ENCODE measurements at regions not wholly inside any gene's neighbourhood (a gene's known extent, or its start where the extent isn't known, plus 50 kb on each side); places are given as distances from the start of the nearest gene placed in this dataset.
"Not testable (repeated sequence)": the region's sequence is repeated elsewhere in the genome, so short reads cannot be mapped to it uniquely, and the experiment has no call there.

DNA sequence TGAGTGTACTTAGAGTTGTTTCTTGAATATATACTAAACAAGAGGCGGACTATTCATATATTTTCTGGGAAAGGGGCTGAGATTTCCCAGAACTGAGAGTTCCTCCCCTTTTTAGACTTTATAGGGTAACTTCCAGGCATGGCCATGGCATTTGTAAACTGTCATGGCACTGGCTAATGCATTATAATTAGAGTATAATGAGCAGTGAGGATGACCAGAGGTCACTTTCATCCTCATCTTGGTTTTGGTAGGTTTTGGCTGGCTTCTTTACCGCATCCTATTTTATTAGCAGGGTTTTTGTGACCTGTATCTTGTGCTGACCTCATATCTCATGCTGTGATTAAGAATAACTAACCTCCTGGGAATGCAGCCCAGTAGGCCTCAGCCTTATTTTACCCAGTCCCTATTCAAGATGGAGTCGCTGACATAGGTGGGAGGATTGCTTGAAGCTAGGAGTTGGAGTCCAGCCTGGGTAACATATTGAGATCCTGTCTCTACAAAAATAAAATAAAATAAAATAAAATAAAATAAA is 91.4 kb downstream of the MOBP start:
- DNase-seq (ENCODE audit: low read depth) = no peak

DNA sequence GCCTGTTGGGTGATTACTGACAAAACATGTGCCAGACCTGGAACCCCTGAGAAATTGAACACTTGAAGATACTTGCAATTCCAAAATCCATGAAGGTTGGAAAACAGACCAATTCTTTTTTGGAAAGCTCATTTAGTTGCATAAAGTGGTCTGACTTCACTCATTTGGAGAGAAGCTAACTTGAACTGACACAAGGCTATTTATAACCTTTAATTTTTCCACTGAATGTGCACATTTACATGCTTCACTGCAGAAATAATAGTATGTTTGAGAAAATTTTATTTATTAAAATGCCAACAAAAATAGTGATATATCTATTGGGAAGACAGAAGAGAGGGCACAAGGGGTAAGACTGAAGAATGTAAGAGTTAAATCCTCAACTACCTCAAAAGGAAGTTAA is 92.1 kb downstream of the MOBP start:
- DNase-seq (ENCODE audit: low read depth) = no peak

DNA sequence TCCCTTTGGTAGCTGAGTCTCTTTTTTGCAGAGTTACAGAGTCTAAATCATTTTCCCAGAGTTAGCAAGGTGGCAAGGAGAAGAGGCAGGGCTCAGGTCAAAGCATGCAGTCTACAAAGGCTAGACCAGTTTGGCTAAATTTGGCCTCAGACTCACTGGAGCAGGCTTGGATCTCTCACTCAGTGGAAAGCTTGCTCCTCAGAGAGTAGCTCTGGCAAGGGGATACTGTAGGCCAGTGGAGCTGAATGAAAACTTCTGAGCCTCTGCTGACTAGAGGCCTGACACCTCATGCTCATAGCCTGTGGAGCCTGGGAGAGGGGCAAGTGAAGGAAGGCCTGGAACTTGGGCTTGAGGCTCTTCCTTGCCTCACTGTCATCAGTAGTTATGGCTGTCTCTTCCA is 101.0 kb downstream of the MOBP start:
- DNase-seq (ENCODE audit: low read depth) = no peak

DNA sequence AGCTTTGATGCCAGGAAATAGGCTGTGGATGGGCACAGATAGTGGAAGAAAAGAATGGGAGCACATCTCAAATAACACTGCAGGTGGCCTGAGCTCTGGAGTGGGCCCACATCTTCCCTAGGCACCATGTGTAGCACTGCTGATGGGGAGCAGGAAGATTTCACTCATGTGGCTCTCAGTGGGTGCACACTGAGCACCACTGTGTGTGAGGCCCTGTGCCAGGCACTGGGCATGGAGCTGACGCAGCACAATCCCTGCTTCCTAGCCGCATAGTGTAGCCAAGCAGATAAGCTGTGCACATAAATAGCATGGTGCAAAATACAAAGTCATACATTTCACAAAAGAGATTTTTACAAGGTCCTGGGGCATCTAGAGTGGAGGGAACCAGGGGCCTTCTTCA is 101.6 kb downstream of the MOBP start:
- DNase-seq (ENCODE audit: low read depth) = no peak

DNA sequence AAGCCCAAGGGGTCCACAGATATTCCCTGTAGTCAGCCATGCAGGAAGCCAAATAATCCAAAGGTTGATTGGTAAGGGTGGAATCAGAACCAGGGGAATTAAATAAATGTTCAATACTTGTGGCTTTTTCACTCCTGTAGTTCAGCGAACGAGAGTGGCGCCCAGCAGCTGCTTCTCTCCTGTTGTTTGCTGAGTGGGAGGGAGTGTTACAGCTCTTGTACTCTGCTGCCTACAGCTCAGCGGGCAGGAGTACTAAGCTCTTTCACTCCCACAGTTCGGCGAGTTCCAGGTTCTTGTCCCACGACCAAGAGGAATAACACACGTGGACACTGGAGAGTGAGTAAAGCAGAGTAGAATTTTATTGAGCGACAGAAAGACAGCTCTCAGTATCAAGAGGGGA is 105.9 kb downstream of the MOBP start:
- no peak for DNase-seq (ENCODE audit: low read depth)

DNA sequence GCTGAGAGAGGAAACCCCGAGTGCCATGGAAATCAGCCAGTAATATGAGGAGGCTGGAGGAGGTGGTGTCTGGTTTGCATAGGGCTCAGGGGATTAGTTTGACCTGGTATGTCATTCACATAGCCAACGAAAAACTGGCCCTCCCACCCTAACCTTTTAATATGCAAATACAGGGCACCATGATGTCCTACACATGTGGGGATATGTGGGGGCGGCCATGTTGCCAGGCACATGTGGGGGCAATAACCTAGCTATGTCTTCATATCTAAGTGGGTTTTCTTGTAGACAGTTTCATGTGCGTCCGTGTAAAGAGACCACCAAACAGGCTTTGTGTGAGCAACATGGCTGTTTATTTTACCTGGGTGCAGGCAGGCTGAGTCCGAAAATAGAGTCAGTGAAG is 110.1 kb downstream of the MOBP start:
- DNase-seq (ENCODE audit: low read depth) = no peak

DNA sequence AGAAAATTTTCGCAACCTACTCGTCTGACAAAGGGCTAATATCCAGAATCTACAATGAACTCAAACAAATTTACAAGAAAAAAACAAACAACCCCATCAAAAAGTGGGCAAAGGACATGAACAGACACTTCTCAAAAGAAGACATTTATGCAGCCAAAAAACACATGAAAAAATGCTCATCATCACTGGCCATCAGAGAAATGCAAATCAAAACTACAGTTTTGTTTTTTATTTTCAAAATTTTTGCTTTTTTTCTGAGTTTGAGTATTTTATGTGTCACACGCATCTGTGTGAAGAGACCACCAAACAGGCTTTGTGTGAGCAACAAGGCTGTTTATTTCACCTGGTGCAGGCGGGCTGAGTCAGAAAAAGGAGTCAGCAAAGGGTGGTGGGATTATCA is 118.7 kb downstream of the MOBP start:
- DNase-seq (ENCODE audit: low read depth) = not testable (repeated sequence)

DNA sequence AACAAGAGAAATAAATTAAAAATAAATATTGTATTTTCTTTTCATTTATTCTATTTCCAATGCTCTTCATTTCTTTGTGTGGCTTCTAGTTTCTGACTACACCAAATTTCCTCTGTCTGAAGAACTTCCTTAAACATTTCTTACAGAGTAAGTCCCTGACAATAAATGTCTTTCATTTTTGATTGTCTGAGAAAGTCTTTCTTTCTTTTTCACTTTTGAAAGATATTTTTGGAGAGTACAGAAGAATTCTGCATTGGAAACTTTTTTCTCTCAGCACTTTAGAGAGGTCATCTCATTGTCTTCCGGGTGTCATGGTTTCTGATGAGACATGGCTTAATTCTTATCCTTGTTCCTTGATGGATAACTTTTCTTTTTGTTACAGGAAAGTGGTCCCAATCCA is 119.6 kb downstream of the MOBP start:
- no peak for DNase-seq (ENCODE audit: low read depth)

DNA sequence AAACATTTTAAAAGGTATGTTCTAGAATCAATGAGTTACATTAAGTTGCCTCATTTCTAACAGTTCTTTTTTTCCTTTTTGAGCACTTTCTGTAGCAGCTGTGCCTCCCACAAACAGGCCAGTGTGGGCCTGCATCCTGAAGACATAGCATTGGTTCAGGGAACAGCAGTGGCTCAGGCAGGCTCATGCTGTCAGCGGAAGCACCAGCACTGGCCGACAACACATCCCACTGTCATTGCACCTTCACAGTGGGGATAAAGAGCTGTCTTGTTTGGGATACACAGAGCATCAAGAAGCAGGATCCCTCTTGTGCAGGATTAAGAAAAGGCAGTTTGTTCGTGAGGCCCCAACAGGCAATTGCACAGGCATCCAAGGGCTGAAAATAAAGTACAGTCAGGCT is 123.3 kb downstream of the MOBP start:
- DNase-seq (ENCODE audit: low read depth) = no peak

DNA sequence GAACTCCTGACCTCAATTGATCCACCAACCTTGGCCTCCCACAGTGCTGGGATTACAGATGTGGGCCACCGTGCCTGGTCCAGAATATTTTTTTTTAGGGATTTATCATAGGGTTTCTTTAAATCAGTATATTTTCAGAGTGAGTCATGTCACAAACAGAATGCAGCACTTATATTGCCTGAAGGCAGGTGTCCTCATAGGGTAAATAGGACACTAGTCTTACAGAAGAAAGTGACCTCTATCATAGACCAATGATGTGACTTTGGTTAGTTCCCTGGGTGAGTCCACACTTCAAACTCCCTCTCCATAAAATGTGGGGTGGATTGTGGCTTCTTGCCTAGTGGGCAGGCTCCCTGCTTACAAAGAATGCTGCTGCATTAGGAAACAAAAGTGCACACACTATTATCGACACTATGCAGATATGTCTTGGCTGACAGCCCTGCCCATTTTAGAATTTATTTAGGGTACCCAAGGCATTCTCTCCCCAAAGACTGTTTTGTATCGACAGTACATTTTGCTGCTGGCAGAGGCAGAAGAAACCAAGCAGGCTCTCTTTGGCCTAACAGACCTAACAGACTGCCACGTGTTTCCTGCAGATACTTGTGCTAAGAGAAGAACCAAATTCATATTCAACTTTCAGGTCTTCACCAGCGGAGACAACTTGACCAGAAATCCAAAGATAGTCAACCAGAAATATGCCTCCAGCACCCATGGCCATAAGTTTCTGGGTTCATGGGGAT is 125.0 kb downstream of the MOBP start:
- DNase-seq (ENCODE audit: low read depth) = no peak

DNA sequence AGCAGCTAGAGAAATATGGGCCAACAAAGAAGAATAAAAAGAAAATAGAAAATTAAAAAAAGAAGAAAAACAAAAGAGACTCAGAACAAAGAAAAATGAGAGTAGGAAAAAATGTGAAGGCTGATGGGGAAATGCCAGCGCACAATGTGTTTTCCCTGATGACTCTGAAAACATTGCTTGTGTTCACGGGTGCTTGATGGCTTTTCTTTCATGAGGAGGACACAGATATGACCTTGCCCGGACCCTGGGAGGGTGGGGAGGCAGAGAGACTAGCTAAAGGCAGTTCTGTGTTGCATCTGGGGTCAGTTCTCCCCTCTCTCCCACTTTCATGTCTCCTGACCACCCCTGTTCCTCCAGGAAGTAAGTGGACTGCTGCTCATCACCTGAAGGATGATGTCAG is 125.9 kb downstream of the MOBP start:
- DNase-seq (ENCODE audit: low read depth) = no peak

DNA sequence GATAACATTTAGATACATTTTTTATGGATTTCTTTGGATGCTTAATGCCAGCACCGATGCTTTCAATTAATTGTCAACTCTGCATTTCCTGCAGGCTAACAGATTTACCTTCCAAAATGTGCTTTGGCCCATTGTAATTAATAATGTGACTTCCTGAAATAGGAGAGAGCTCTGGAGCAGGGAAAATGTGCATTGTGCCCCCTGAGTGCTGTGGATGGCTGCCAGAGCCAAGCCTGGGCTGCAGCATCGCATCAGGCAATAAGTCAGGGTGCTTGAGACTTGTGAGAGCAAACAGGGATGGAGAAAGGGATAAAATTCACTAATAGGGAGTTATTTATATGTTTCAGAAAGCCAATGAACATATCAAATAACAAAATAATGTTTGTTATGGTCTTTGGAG is 133.8 kb downstream of the MOBP start:
- no peak for DNase-seq (ENCODE audit: low read depth)

DNA sequence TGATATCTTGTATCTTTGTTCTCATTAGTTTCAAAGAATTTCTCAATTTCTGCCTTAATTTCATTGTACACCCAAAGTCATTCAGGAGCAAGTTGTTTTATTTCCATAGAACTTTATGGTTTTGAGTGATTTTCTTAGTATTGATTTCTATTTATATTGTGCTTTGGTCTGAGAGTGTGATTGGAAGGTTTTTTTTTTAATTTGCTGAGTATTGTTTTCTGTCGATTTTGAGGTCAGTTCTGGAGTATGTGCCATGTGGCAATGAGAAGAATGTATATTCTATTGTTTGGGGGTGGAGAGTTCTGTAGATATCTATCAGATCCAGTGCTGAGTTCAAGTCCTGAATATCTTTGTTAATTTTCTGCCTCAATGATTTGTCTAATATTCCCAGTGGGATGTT is 138.4 kb downstream of the MOBP start:
- DNase-seq (ENCODE audit: low read depth) = no peak

DNA sequence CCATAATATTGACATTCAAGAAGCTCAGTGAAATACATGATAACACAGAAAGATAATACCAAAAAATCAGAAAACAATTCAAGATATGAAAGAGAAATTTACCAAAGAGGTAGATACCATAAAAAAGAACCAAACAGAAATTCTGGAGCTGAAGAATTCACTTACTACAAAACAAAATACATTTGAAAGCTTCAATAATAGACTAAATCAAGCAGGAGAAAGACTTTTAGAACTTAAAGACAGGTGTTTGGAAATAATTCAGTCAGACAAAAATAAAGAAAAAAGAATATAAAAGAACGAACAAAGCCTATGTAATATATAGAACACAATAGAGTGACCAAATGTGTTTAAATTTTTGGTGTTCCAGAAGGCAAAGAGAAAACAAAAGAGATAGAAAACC is 158.7 kb downstream of the MOBP start:
- no peak for DNase-seq (ENCODE audit: low read depth)

DNA sequence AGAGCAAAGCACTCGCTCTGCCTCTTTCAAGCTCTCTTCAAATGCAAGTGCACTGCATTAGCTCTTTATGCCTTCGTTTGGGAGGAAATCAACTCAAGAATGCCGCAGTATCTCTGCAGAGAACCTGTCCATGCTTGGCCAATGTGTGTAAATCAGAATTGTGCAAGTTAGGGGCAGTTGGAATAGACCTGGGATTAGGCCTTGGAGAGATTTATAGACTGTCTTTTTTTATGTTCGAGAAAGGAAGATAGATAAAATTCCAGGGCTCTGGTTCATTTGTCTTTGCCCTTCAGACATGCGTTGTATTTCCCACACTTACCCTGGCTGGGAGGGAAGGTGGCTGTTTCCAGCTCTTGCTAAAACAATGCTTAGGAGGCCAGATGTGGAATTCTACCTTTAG is 163.7 kb downstream of the MOBP start:
- DNase-seq (ENCODE audit: low read depth) = no peak

DNA sequence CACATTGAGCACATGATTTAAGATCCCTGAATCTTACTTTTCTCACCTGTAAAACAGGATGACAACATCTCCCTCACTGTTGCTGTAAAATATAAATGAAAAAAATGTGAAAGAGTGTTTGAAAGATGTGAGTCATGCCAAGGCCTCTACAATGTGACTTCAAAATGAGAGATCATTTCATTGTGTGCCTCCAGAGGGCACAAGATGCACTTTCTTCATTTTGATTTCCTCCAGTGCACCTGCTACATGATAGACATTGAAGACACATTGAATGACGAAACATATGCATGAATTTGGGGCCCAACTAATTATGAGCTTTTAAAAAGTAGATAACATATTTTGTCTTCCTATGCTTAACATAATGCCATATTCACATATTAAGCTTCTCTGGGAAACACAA is 170.3 kb downstream of the MOBP start:
- DNase-seq (ENCODE audit: low read depth) = no peak

DNA sequence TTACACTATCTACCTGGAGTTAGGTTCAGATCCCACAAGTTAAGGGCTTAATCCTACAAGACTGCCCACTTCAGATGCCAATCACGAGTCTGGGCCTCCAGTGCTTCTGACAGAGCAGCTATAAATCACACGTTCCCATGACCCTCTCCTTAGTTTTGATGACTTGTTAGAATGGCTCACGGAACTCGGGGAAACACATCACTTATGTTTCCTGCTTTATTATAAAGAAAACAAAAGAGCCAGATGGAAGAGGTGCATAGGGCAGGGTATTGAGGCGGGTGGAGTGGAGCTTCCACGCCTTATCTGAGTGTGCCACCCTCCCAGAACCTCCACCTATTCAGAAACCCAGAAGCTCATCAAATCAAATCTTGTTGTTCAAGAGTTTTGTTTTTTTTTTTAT is 170.8 kb downstream of the MOBP start:
- DNase-seq (ENCODE audit: low read depth) = no peak

DNA sequence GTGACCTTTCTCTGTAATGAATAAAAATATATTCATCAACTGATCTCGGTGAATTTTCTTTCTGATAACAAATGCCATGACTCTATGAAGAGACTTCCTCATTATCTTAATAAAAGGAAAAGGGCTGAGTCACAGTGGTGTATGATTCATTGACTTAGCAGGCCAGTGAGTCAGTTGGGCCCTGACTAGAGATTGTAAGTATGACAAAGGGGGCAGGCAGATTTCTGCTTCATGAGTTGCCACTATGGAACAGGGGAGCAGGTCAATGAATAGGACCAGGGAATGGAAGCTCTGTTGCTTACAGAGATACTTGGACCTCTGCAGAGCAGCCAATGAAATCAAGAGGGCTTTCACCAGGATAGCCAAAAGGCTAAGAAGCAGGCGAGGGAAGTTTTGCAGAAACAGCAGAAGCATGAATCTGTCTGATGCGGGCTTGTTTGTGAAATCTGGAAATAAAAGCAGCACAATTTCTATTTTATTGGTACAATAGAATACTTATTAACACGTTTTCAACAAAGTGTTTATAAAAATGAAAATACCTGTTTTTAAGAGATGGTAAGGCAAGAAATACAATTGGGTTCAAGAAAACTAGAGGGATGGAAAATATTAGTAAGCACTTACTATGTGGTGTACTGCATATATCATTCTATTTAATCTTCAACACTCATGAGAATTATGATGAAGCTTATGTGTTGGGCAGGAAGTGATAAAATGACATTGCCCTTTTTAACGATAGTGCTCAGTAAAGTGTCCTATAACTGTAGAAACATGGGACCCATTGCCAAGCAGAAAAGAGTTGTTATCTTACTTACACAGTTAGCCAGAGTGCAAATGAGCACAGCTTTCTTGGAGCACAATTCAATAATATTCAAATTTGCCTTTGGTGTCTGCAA is 169.8 kb upstream of the MYRIP start:
- DNase-seq (ENCODE audit: low read depth) = peak; percentile 8

DNA sequence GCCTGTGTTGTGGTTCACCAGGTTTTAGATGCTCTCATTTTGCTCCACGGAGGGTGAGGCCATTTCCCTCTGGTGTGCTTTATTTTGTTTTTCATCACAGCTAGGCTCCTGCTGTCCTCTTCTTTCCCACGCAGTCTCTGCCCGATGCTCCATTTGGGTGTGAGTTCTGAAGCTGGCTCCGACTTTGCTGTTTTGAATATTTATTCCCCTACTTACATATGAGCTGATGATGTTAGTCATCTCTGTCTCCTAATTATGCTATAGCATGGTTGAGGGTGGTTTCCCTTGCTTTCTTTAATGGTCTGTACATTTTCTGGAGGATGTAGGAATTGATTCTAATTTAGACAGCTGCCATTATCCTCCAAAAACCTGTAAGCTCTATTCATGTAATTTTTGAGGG is 168.1 kb upstream of the MYRIP start:
- no peak for DNase-seq (ENCODE audit: low read depth)

DNA sequence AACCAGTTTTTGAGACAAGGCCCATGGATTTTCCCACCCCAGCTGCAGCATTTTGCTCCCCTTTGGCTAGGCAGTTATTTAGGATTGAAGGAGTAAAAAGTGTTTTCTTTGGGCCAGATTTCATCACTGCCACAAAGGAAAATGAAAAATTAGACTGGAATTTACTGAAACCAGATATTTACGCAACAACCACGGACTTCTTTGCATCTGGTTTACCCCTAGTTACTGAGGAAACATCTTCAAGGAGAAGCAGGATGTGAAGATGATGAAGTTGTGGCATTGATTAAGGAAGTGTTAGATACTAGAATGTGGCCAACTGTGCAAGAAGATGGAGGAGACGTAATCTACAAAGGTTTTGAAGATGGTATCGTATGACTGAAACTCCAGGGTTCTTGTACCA is 165.2 kb upstream of the MYRIP start:
- DNase-seq (ENCODE audit: low read depth) = no peak

DNA sequence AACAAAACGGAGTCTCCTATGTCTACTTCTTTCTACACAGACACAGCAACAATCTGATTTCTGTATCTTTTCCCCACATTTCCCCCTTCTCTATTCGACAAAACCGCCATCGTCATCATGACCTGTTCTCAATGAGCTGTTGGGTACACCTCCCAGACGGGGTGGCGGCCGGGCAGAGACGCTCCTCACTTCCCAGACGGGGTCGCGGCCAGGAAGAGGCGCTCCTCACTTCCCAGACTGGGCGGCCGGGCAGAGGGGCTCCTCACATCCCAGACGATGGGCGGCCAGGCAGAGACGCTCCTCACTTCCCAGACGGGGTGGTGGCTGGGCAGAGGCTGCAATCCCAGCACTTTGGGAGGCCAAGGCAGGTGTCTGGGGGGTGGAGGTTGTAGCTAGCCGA is 158.2 kb upstream of the MYRIP start:
- not testable (repeated sequence) for DNase-seq (ENCODE audit: low read depth)

DNA sequence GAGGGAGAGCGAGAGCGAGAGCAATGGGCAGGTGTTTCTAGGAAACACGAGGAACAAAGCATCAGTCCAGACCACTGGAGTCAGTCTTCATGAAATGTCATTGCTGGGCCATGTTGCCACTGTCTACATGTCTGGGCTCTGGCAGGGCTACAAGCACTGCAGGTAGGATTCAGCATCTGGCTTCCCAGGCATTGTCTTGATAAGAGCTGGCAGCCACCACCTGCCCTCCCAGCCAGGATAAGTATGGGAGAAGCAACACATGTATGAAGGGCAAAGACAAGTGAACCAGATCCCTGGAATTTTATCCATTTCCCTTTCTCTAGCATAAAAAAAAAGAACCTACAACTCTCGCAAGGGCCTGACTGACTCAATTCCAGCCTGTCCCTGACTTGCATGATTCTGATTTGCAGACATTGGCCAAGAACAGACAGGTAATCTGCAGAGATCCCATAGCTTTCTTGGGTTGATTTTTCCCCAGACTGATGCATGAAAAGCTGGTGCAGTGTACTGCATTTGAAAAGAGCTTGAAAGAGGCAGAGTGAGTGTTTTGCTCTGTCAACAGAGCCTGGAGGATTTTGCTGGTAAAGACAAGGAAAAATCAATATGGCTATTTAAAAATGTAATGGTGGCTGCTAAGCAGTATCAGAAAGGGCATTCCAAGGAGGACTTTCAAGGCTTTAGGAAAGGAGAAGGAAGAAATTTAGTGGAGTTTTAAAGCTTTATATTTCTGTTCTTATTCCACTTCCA is 157.2 kb upstream of the MYRIP start:
- DNase-seq (ENCODE audit: low read depth) = no peak

DNA sequence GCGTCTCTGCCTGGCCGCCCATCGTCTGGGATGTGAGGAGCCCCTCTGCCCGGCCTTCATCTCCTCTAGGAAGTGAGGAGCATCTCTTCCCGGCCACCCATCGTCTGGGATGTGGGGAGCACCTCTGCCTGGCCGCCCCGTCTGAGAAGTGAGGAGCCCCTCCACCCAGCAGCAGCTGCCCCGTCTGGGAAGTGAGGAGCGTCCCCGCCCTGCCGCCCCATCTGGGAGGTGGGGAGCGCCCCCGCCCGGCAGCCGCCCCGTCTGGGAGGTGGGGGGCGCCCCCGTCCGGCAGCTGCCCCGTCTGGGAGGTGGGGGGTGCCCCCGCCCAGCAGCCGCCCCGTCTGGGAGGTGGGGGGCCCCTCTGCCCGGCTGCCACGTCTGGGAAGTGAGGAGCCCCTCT is 153.7 kb upstream of the MYRIP start:
- not testable (repeated sequence) for DNase-seq (ENCODE audit: low read depth)
